GM18907 (cell line): ENCODE measurements at regions not wholly inside any gene's neighbourhood (a gene's known extent, or its start where the extent isn't known, plus 50 kb on each side); places are given as distances from the start of the nearest gene placed in this dataset.

ENCODE experiments used
- ATAC-seq: cut with Tn5 transposase; IDR thresholded peaks from one replicate; pipeline ENCODE4 v1.9.1; 2021; ENCODE audit warnings: mild to moderate bottlenecking, moderate library complexity; ENCODE audit not compliant: unreplicated experiment

DNA sequence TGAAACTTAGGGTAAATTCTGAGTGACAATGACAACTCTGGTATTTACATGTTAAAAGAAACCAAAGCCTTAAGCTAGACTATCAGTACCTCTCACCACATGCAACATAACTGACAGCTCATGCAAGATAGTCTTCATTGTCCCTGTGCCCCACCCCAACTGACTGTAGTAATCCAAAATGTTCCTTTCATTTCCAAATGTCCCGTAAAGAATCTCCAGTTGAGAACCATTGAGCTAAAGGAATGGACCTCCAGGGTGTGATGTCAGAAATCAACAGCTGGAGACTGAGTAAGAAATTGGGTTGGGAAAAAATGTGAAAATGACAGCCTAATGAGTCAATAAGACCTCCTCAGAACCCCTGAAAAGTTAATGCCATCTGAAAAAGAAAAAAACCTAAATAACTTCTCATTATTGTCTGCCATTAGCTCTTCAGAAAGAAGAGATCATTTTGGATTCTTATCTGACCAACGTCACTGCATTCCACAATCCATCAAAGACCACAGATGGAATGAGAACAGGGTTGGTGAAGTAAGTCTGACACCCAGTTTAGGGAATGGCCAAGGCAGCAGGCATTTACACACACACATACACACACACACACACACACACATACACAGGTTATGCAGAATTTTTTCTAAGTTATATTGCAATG is 51.7 kb upstream of the ACVR2A start:
- no peak for ATAC-seq

DNA sequence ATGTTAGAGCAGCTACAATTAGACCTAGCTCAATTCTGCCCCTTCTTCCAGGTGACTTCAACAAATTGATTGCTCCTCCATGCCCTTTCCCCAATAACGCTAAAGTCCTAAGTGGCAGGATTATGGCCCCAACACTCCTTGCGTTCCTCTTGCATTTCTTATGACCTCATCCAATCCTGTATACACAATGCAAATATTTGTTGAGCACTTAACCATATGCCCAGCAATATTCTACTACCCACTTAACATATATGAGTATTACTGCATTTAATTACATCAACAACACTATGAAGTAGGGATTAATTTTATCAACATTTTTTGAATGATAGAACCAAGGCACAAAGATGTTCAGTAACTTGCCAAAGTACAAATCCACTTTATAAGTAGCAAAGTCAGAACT is 54.2 kb upstream of the ACVR2A start:
- ATAC-seq = no peak

DNA sequence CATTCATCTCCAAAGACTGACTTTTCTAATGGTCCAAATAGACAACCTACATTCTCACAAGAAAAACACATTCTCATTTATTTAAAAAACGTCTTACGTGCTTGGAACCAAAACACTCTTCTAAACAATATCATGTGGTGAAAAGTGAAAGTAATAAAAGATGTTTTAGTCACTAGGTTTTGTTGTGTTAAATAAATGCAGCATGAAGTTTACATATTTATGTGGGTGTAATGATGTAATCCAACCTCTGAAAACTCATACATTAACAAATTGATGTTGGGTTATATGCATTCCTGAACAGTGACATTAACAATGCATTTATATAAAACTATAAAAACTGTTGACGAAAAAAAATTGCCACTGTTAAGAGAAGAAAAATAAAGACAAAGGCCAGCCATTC is 55.1 kb upstream of the ACVR2A start:
- ATAC-seq = no peak

DNA sequence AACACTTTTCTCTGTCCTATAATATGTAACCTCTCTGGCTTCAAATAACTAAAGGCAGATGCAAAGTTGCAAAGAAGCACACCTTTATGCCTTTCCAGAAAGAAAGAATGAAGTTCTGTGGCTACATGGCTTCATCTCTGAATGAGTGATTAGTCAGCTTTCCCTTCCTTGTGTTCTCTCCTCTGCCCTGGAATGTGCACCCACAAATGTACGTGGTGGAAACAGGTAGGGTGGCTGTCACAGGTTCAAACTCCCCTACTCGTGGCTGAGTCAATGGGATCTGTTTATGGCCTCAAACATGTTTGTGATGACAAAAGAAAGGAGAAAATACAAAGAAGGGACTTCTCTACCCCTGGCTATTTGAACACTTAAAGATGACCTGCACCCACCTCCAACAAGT is 55.5 kb upstream of the ACVR2A start:
- no peak for ATAC-seq

DNA sequence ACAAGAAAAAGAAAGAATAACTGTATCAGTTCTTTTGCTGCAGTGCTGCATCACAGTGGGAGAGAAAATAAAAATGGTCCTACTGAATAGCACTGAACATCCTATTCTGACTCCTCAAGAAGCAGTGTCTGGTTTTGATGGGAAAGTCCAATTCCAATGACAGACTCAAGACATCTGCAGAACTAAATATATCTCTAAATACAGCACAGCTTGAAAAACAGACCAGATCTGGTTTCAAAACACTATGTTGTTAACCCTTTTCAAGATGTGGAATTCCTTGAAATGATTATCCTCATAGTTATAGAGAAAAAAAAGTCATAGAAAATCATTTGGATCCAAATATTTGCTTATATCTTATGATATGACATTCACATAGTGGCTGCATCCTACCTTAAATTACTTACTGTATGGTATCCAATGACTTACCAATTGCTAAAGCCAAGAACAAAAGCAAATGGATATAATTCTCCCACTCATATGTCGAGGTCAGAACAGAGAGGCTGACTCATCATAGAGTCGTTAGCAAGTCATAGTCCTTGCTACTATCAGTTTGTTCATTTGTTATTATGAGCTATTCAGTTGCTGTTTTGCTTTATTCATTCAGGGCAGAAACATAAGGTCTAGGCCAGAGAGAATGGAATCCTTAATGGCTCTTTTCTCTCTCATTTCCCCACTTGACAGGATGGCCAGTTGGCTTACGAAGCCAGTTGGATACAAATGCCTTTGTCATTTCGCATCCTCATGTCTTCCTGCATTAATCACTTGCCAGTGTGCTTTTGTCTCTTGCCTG is 62.5 kb upstream of the ACVR2A start:
- no peak for ATAC-seq

DNA sequence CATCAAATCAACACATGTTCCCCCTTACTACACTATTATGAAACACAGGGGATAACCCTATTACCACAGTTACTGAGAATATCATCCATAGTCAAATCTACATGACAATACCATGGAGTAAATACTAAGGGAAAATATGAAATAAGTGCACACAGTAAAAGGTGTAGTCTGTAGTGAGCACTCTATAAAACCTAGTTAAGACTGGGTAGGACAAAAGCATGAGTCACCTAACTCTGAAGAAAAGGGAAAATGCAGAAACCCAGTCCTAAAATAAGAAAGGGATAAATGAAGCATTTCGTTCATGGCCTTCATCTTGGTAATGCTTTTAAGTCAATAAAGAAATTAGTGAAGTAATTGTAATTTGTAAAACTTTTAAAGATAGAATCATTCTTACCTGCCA is 65.4 kb upstream of the ACVR2A start:
- no peak for ATAC-seq

DNA sequence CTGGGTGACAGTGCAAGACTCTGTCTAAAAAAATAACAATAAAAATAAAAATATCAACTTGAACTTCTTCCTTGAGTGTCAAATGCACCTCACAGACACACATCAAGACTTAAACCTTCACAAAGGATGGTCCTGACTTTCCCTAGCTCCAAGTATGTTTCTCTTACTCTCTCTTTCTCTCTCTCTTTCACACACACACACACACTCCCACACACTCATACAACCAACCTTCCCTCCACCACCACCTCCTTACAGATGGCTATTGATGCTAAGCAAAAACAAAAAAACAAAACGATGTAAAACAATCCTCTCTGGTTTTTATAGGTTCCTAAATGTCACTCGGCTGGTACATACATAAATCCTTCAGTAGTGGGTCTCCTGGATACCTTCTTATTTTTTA is 67.4 kb upstream of the ACVR2A start:
- ATAC-seq = no peak

DNA sequence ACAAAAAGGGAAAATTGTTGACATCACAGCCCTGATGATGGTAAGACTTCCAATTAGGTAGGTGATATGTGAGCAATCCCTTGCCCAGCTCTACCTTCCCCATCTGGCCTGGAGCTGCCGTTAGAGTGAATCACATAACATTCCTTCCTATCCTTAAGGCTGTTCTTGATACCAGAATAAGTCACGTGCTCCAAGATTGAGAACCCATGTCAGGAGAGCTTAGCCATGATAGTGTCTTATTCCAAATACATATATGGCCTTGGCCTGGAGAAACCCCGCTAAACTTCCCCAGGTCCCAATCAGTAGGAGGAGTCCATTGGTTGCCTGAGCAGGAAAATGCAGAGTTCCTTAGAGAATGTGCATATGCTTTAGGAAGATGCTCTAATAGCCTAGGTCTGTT is 70.0 kb upstream of the ACVR2A start:
- no peak for ATAC-seq

DNA sequence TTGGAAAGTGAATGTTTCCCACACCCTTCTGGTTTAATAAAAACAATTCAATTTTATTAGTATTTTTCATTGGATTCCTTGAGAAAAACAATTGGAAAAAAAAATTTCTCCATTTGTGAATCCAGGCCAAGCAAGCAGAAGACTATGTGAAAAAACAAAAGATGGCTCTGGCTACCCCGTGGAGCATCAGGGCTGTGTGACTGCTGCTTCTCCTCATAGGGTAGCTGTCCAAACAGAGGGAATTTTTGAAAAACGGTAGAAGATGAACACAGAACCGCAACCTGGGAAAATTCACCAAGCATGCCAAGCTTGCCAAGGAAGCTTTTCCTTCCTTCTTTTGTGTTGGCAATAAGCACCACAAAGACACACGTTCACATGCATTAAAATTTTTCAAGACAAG is 71.3 kb upstream of the ACVR2A start:
- no peak for ATAC-seq

DNA sequence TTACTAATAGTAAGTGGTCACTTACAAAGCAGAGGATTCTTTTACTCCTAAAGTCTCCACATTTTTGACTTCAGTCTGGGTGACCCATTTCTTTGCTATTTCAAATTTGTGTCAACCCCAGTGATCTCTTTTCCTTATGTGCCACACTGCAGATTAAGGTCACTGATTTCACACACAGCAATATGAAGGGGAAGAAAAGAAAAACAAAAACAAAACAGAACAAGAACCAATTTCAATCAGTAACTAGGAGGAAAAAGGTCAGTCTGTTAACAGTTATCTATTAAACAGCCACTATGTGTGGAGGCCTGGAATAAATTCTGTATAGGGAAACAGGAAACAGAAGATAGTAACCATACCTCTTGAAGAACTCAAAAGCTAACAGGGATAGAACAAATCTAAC is 72.0 kb upstream of the ACVR2A start:
- ATAC-seq = no peak

DNA sequence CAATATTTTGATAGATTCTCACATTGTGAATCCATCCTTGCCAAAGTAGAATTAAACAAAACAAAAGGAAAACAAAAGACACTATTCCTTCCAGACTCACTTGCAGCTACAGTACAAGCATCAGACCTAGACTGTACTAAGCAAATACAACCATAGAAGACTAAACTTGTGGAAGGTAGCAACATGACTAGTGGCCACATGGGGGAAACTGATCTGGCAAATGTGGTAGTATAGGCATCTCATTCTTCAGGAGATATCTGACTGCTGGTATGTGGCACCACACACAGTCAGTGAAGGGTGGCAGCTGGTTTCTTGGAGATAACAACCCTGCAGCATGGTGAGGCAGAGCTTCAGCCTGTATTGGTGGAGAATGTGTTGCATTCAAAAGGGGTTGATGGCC is 81.0 kb upstream of the ACVR2A start:
- no peak for ATAC-seq

DNA sequence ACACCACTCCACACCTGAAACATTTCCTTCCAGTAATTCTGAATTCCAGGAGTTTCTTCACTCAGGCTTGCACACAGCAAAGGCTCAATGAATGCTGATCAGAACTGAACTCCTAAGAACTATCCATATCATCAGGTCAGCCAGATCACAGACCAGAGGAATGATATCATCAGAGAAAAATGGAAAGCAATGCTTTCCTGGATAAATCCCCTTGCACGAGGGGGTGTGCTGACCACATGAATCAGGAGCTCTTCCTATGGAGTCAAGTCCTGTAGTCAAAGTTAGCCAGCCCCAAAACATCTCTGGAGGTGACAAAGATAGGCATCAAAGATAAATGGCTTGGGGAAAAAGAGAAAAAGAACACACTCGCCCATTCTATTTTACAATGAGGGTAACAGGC is 83.8 kb upstream of the ACVR2A start:
- no peak for ATAC-seq

DNA sequence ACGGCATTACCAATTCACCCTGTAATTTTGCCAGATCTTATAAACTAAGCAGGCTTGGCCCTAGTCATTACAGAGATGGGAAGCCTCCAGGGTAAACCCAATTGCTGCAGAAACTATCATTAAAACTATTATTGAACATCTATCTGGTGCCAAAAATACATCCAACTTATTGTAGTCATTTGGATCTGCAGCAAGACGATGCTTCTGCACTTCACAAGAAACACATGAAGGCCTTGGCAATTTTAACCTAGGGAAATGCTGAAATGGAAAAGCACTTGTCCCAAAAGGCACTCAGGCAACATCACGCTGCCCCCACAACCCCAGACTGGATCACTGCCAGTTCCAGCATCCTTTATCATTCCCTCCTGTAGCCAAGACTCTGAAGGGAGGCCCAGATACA is 85.3 kb upstream of the ACVR2A start:
- no peak for ATAC-seq

DNA sequence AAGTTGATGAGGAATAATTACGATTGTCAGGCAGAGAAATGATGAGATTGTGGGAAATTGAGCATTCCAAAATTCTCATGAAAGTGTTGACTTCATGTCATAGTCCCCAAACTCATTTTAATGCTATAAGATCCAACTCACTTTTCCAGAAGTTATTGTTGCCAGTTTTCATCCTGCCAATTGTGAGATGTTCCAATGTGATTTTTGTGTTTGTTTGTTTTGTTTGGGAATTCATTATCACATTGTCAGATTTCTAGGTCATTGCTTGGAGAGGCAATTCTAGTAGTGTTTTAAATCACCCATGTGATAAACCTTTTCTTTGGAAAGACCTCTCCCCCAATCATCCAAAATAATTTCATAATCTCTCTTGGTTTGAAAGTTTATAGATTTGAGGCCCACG is 86.0 kb upstream of the ACVR2A start:
- ATAC-seq = no peak

DNA sequence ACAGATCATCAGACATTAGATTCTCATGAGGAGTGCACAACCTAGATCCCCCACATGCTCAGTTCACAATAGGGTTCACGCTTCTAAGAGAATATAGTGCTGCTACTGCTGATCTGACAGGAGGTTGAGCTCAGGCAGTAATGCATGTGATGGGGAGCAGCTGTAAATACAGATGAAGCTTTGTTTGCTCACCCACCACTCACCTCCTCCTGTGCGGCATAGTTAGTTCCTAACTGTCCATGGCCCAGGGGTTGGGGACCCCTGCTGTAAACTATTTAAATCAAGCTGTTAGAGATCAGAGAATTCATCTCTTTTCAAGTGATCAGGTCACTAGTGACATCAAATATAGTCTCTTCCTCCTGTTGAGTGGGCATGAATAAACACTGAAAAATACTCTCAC is 88.8 kb upstream of the ACVR2A start:
- ATAC-seq = no peak

DNA sequence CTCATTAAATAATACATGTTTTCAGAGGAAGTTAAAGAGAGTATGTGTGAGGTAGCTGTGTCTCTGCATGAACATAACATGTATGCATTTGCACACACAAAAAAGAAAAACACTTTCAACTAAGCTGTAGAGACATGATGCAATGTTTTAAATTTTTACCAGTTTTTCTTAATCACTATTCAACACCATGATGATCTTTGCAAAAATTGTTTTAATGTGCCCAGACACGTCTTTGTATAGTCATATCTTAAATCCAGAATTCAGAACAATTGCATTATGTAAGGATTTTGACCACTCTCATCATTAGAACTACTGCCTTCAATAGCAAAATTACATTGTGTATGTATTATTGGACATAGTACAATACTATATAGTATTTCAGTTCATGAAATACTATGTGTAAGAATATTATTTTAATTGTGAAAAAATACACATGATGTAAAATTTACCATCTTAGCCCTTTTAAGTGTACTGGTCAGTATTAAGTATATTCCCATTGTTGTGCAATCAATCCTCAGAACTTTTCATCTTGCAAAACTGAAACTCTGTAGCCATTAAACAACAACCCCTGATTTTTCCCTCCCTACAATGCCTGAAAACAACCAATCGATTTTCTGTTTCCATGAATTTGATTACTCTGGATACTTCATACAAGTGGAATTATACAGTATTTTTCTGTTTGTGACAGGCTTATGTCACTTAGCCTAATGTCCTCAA is 104.5 kb upstream of the ACVR2A start:
- ATAC-seq = no peak

DNA sequence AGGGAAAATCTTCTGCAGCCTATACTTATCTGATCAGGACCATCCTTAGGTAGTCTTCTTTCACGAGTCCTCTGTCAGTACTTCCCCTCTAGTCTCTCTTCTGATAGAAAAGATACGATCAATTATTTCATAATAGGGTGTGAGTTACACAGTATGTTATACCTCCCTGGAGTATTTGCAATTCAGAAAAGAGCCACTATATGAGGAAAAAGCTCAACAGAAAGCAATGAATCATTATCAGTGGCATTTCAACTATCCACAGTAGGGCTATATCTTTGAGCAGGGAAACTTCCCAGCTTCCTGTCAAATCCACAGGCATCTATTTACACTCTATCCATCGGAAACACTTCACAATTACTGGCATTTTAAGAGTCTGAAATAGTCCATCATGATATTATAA is 105.3 kb upstream of the ACVR2A start:
- ATAC-seq = no peak

DNA sequence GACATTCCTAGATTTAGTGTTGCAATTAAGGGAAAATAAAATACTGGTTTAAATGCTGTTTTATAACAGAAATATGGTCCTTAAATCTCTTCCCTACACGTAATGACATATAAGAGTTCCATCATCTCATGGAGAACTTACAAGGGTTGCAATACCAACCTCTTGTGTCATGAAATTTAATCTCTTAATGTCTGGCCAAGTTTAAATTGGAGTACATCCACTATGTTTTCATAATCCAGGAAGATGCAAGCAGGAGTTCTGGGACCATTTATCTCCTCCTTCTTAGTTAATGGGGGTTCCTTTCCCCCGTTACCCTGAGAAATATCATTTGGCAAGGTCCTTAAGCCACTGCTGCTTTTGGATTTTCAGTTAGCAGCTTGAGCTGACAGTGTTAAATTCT is 126.0 kb upstream of the ACVR2A start:
- ATAC-seq = no peak

DNA sequence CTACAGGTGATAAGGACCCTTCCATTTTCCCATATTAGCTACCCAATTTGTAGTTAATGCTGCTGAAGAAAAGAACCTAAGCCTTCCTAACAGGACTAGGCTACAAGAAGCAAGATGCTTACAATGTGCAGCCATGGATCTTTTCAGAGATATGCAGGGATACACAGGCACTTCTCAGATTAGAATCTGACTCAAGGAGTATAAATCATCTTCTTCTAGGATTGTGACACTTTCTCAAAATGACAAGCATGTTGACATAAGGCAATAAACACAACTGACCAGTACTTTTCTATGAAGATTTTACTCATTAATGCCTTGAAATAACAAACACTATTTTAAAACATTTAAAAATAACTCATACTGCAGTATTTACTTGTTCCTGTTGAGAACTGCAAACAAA is 127.9 kb upstream of the ACVR2A start:
- no peak for ATAC-seq

DNA sequence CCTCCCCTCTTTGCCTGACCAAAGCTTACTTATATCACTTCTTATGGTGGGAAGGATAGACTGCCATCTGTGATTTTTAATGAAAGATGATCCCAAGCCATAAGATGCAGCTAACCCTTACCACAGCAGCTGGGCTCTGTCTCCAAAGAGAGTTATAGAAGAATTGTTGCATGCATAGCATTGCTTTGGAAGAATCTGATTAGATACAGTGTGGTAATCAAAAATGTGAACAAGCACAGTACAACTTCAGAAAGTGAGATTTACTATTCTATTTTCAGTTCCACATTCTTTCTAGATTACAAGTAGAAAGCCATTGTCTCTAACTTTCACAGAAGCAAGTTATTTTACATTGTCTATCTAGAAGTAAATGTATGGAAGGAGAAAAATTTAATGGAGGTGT is 129.0 kb upstream of the ACVR2A start:
- no peak for ATAC-seq

DNA sequence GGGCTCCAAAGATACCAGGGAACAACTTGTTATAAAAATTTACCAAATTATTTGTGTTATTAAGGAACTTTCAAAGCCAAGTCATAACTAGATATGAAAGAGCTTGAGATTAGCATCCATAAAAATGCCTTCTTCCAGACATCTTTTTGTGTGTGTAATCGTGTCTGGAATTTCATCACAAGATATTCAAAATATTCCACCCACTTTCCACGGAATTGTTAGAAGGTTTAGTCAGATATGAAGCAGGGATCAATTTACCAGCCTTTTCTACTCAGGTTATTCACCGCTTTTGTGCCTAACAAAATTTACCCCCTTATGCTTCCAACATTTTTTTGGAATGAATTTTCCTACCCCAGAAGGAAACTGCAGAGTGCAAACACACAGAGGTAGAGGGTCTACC is 130.2 kb upstream of the ACVR2A start:
- ATAC-seq = no peak

DNA sequence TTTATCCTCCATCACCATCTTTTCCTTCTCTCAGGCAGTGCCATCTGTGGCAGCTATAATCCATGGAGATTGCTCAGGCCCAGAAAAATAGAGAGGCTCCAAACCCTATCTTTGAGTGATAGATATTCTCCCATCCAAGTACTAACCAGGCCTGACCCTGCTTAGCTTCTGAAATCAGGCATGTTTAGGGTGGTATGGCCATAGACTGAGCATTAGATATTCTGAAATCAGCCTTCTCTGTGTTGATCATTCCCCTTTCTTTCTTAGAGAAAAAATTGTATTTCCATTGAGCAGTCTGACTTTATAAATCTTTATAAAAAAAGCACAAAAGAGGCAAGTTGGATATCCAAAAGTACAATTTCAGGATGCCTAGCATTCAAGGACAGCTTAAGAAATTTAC is 131.5 kb upstream of the ACVR2A start:
- no peak for ATAC-seq
